Adipocyte (in vitro differentiated cells): ENCODE measurements at regions not wholly inside any gene's neighbourhood (a gene's known extent, or its start where the extent isn't known, plus 50 kb on each side); places are given as distances from the start of the nearest gene placed in this dataset.

Source experiments
- DNase-seq: peaks from one replicate; pipeline ENCODE4 v3.0.0-alpha.2; 2015; ENCODE audit warnings: low read depth
- H3K27me3 ChIP-seq: replicated peaks from 2 replicates; pipeline ENCODE4 v1.7.0; 2013; ENCODE audit warnings: mild to moderate bottlenecking, low read length, moderate library complexity; ENCODE audit not compliant: control insufficient read depth, insufficient read depth
- H3K36me3 ChIP-seq: 2 replicates; pipeline ENCODE4 v1.7.0; 2013; ENCODE audit warnings: low read length, mild to moderate bottlenecking, moderate library complexity; ENCODE audit not compliant: control insufficient read depth, insufficient read depth, severe bottlenecking
- H3K4me1 ChIP-seq: 2 replicates; pipeline ENCODE4 v1.7.0; 2013; ENCODE audit warnings: mild to moderate bottlenecking, low read length, moderate library complexity; ENCODE audit not compliant: control insufficient read depth, insufficient read depth
- H3K4me3 ChIP-seq: 2 replicates; pipeline ENCODE4 v1.7.0; 2013; ENCODE audit warnings: mild to moderate bottlenecking, low read length, moderate library complexity
- H3K9ac ChIP-seq: 2 replicates; pipeline ENCODE4 v1.7.0; 2013; ENCODE audit warnings: mild to moderate bottlenecking, low read length, moderate library complexity
- H3K9me3 ChIP-seq: 2 replicates; pipeline ENCODE4 v1.7.0; 2013; ENCODE audit warnings: mild to moderate bottlenecking, low read length, moderate library complexity; ENCODE audit not compliant: control insufficient read depth

- no peaks in the 10 kb centered on the region for H3K36me3 ChIP-seq
- H3K4me3 ChIP-seq = no peak overlapping the region
- DNase-seq = no peak
- no peaks in the 10 kb centered on the region for H3K4me1 ChIP-seq
- no peaks in the 10 kb centered on the region for H3K9me3 ChIP-seq
- H3K9ac ChIP-seq = no peak overlapping the region
- peaks cover 45% of the 10 kb centered on the region for H3K27me3 ChIP-seq
These were observed 79.4 kb downstream of the DLL1 start for GRCh38 chr6:170211404-170212025.

GRCh38 chr6:170210651-170211403 lies 80.1 kb downstream of the DLL1 start:
- no peaks in the 10 kb centered on the region for H3K36me3 ChIP-seq
- no peak overlapping the region for H3K4me3 ChIP-seq
- no peak overlapping the region for H3K9ac ChIP-seq
- peaks cover 45% of the 10 kb centered on the region for H3K27me3 ChIP-seq
- H3K4me1 ChIP-seq = no peaks in the 10 kb centered on the region
- no peaks in the 10 kb centered on the region for H3K9me3 ChIP-seq
- no peak for DNase-seq

- no peak for DNase-seq
- H3K4me3 ChIP-seq = no peak overlapping the region
- H3K9me3 ChIP-seq = no peaks in the 10 kb centered on the region
- H3K9ac ChIP-seq = no peak overlapping the region
- no peaks in the 10 kb centered on the region for H3K36me3 ChIP-seq
- H3K27me3 ChIP-seq = peaks cover 45% of the 10 kb centered on the region
- no peaks in the 10 kb centered on the region for H3K4me1 ChIP-seq
These were observed 80.9 kb downstream of the DLL1 start for GRCh38 chr6:170210026-170210390.

GRCh38 chr6:170209354-170210025 lies 81.4 kb downstream of the DLL1 start:
- Histone ChIP-seq H3K36me3 (no peaks in the 10 kb centered on the region), H3K27me3 (peaks cover 45% of the 10 kb centered on the region), H3K9ac (no peak overlapping the region), H3K4me3 (no peak overlapping the region), H3K4me1 (no peaks in the 10 kb centered on the region), H3K9me3 (no peaks in the 10 kb centered on the region)
- DNase-seq = no peak

- no peak for DNase-seq
- no peaks in the 10 kb centered on the region for H3K9me3 ChIP-seq
- H3K4me3 ChIP-seq = no peak overlapping the region
- H3K9ac ChIP-seq = no peak overlapping the region
- H3K36me3 ChIP-seq = no peaks in the 10 kb centered on the region
- peaks cover 45% of the 10 kb centered on the region for H3K27me3 ChIP-seq
- no peaks in the 10 kb centered on the region for H3K4me1 ChIP-seq
These were observed 82.1 kb downstream of the DLL1 start for GRCh38 chr6:170208651-170209353.

GRCh38 chr6:170208182-170208601 lies 82.7 kb downstream of the DLL1 start:
- Histone ChIP-seq H3K9ac (no peak overlapping the region), H3K27me3 (peaks cover 45% of the 10 kb centered on the region), H3K36me3 (no peaks in the 10 kb centered on the region), H3K4me3 (no peak overlapping the region), H3K9me3 (no peaks in the 10 kb centered on the region), H3K4me1 (no peaks in the 10 kb centered on the region)
- DNase-seq = no peak

- no peaks in the 10 kb centered on the region for H3K36me3 ChIP-seq
- no peak for DNase-seq
- no peak overlapping the region for H3K4me3 ChIP-seq
- no peaks in the 10 kb centered on the region for H3K9me3 ChIP-seq
- no peaks in the 10 kb centered on the region for H3K4me1 ChIP-seq
- peaks cover 43% of the 10 kb centered on the region for H3K27me3 ChIP-seq
- H3K9ac ChIP-seq = no peak overlapping the region
These were observed 83.2 kb downstream of the DLL1 start for GRCh38 chr6:170207586-170208181.

- H3K36me3 ChIP-seq = no peaks in the 10 kb centered on the region
- H3K27me3 ChIP-seq = peaks cover 38% of the 10 kb centered on the region
- H3K9me3 ChIP-seq = no peaks in the 10 kb centered on the region
- no peak for DNase-seq
- no peak overlapping the region for H3K4me3 ChIP-seq
- no peak overlapping the region for H3K9ac ChIP-seq
- H3K4me1 ChIP-seq = no peaks in the 10 kb centered on the region
These were observed 83.9 kb downstream of the DLL1 start for GRCh38 chr6:170206851-170207431.

GRCh38 chr6:170206317-170206621 lies 84.6 kb downstream of the DLL1 start:
- H3K4me1 ChIP-seq = no peaks in the 10 kb centered on the region
- H3K4me3 ChIP-seq = no peak overlapping the region
- H3K36me3 ChIP-seq = no peaks in the 10 kb centered on the region
- peaks cover 32% of the 10 kb centered on the region for H3K27me3 ChIP-seq
- no peak overlapping the region for H3K9ac ChIP-seq
- no peak for DNase-seq
- no peaks in the 10 kb centered on the region for H3K9me3 ChIP-seq

- Histone ChIP-seq H3K4me1 (no peaks in the 10 kb centered on the region), H3K4me3 (no peak overlapping the region), H3K36me3 (no peaks in the 10 kb centered on the region), H3K9me3 (no peaks in the 10 kb centered on the region), H3K9ac (no peak overlapping the region), H3K27me3 (peaks cover 26% of the 10 kb centered on the region)
- DNase-seq = no peak
These were observed 85.2 kb downstream of the DLL1 start for GRCh38 chr6:170205534-170206316.
